Stimulated activated CD8-positive, alpha-beta memory T cell treated with anti-CD3 and anti-CD28 coated beads, Interleukin-7, amount 100 ng/mL, for 48 hours (primary cell): ENCODE measurements at regions not wholly inside any gene's neighbourhood (a gene's known extent, or its start where the extent isn't known, plus 50 kb on each side); places are given as distances from the start of the nearest gene placed in this dataset.
"Not testable (repeated sequence)": the region's sequence is repeated elsewhere in the genome, so short reads cannot be mapped to it uniquely, and the experiment has no call there.

Experiments used
- DNase-seq, 2 donors: peaks; one replicate each; pipeline ENCODE4 v3.0.0-alpha.2; 2020; ENCODE audit warnings: low read depth in 1 of 2; ENCODE audit errors: extremely low read depth in 1 of 2

- no peak for DNase-seq
Observed at GRCh38 chr2:47964277-47964676, 58.0 kb upstream of the FBXO11 start.

- DNase-seq: no peak
Observed at GRCh38 chr2:47964722-47965434, 58.6 kb upstream of the FBXO11 start.

- not testable (repeated sequence) for DNase-seq
Observed at GRCh38 chr2:47976728-47977127, 70.4 kb upstream of the FBXO11 start.

GRCh38 chr2:47984041-47984440, 77.7 kb upstream of the FBXO11 start:
- no peak for DNase-seq

- no peak for DNase-seq
Observed at GRCh38 chr2:47990503-47990902, 84.2 kb upstream of the FBXO11 start.

- DNase-seq: no peak
Observed at GRCh38 chr2:47992671-47993070, 86.4 kb upstream of the FBXO11 start.

- DNase-seq: no peak
Observed at GRCh38 chr2:47996808-47997207, 90.5 kb upstream of the FBXO11 start.

GRCh38 chr2:47999512-47999911, 93.2 kb upstream of the FBXO11 start:
- no peak for DNase-seq

GRCh38 chr2:48001498-48001897, 95.2 kb upstream of the FBXO11 start:
- no peak for DNase-seq

- DNase-seq: no peak
Observed at GRCh38 chr2:48006094-48006493, 99.8 kb upstream of the FBXO11 start.

GRCh38 chr2:48007699-48008268, 101.5 kb upstream of the FBXO11 start:
- DNase-seq: no peak

GRCh38 chr2:48009256-48009655, 103.0 kb upstream of the FBXO11 start:
- no peak for DNase-seq

- DNase-seq: no peak
Observed at GRCh38 chr2:48015421-48015820, 109.1 kb upstream of the FBXO11 start.

GRCh38 chr2:48016225-48017019, 110.1 kb upstream of the FBXO11 start:
- no peak for DNase-seq

- no peak for DNase-seq
Observed at GRCh38 chr2:48017136-48017535, 110.8 kb upstream of the FBXO11 start.

GRCh38 chr2:48018480-48018879, 112.2 kb upstream of the FBXO11 start:
- no peak for DNase-seq

GRCh38 chr2:48026865-48027264, 120.6 kb upstream of the FBXO11 start:
- DNase-seq: no peak

GRCh38 chr2:48032765-48033164, 126.5 kb upstream of the FBXO11 start:
- DNase-seq: no peak

GRCh38 chr2:48034295-48034694, 128.0 kb upstream of the FBXO11 start:
- DNase-seq: no peak

GRCh38 chr2:48036312-48036711, 130.0 kb upstream of the FBXO11 start:
- DNase-seq: no peak

GRCh38 chr2:48039209-48039990, 133.1 kb upstream of the FBXO11 start:
- no peak for DNase-seq
